Nucleus accumbens (tissue), 56 donors: ENCODE measurements at regions not wholly inside any gene's neighbourhood (a gene's known extent, or its start where the extent isn't known, plus 50 kb on each side); places are given as distances from the start of the nearest gene placed in this dataset.

Experiments
- DNase-seq, 56 donors: peaks; one replicate each; lab custom pipeline; 2025; lab: John Stamatoyannopoulos, UW

GRCh38 chr2:163200741-163201140, 362.2 kb upstream of the KCNH7 start:
- no peak for DNase-seq

- DNase-seq = no peak
These were observed 360.4 kb upstream of the KCNH7 start for GRCh38 chr2:163198972-163199371.

GRCh38 chr2:163198007-163198406, 359.4 kb upstream of the KCNH7 start:
- no peak for DNase-seq

- DNase-seq = peak in 12 of 56 donors; percentile 0 to 25 (median 2)
These were observed 352.8 kb upstream of the KCNH7 start for GRCh38 chr2:163191372-163191771.

- DNase-seq = no peak
These were observed 349.6 kb upstream of the KCNH7 start for GRCh38 chr2:163187995-163188655.

GRCh38 chr2:163187119-163187518, 348.6 kb upstream of the KCNH7 start:
- DNase-seq = no peak

GRCh38 chr2:163185160-163185559, 346.6 kb upstream of the KCNH7 start:
- no peak for DNase-seq

GRCh38 chr2:163182764-163183354, 344.3 kb upstream of the KCNH7 start:
- DNase-seq = no peak

- DNase-seq = no peak
These were observed 339.0 kb upstream of the KCNH7 start for GRCh38 chr2:163177592-163177991.

GRCh38 chr2:163175294-163175693, 336.7 kb upstream of the KCNH7 start:
- DNase-seq = no peak

GRCh38 chr2:163173591-163173990, 335.0 kb upstream of the KCNH7 start:
- no peak for DNase-seq

- DNase-seq = no peak
These were observed 333.4 kb upstream of the KCNH7 start for GRCh38 chr2:163171786-163172530.

GRCh38 chr2:163157891-163158496, 319.4 kb upstream of the KCNH7 start:
- no peak for DNase-seq

GRCh38 chr2:163157411-163157810, 318.8 kb upstream of the KCNH7 start:
- no peak for DNase-seq

- no peak for DNase-seq
These were observed 317.4 kb upstream of the KCNH7 start for GRCh38 chr2:163155925-163156324.

GRCh38 chr2:163155279-163155883, 316.8 kb upstream of the KCNH7 start:
- DNase-seq = no peak

GRCh38 chr2:163142618-163143017, 304.1 kb upstream of the KCNH7 start:
- DNase-seq = no peak

GRCh38 chr2:163138947-163139346, 300.4 kb upstream of the KCNH7 start:
- no peak for DNase-seq

GRCh38 chr2:163135256-163135655, 296.7 kb upstream of the KCNH7 start:
- no peak for DNase-seq

- no peak for DNase-seq
These were observed 295.0 kb upstream of the KCNH7 start for GRCh38 chr2:163133602-163134001.

- DNase-seq = no peak
These were observed 294.3 kb upstream of the KCNH7 start for GRCh38 chr2:163132850-163133249.
